GM15510 (cell line): ENCODE measurements at regions not wholly inside any gene's neighbourhood (a gene's known extent, or its start where the extent isn't known, plus 50 kb on each side); places are given as distances from the start of the nearest gene placed in this dataset.

Experiments used
- POLR2A ChIP-seq: IDR thresholded peaks from 3 replicates; pipeline ENCODE4 v1.6.1; 2011; ENCODE audit warnings: borderline replicate concordance; ENCODE audit not compliant: insufficient read length; ENCODE audit errors: extremely low read depth

DNA sequence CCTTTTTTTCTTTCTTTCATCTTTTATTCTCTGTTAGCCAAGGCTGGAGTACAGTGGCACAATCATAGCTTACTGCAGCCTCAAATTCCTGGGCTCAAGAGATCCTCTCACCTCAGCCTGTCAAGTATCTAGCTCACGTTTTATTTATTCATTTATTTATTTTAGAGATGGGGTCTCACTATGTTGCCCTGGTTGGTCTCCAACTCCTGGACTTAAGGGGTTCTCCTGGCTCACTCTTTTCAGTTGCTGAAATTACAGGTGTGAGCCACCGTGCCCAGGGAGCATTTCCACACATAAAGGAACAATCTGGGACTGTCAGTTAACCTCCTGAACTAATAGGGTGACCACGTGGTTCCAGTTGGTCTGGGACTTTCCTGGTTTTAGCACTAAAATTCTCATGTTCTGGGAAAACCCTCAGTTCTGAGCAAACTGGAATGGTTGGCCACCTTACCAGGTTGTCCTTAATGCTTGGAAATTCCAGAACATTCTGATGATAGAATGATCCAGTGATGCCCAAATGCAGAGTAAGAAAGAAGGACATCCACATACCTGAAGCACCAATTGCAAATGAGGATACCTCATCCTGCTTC lies 105.5 kb upstream of the ZNF217 start:
- TF ChIP-seq POLR2A: no peak

DNA sequence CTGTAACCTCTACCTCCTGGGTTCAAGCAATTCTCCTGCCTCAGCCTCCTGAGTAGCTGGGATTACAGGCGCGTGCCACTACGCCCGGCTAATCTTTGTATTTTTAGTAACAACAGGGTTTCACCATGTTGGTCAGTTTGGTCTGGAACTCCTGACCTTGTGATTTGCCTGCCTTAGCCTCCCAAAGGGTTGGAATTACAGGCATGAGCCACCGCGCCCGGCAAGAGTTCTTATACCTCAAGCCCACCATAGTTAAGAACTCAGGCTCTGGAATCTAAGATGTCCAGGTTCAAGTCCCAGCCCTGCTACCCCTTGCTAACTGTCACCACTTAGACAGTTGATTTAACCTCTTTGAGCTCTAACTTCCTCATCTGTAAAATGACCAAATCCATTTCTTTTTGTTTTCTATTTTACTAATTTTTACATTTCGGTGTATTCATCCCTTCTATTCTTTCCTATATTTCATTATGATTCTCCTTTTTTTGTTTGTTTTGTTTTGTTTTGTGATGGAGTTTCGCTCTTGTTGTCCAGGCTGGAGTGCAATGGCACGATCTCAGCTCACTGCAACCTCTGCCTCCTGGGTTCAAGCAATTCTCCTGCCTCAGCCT lies 104.8 kb upstream of the ZNF217 start:
- no peak for TF ChIP-seq POLR2A

DNA sequence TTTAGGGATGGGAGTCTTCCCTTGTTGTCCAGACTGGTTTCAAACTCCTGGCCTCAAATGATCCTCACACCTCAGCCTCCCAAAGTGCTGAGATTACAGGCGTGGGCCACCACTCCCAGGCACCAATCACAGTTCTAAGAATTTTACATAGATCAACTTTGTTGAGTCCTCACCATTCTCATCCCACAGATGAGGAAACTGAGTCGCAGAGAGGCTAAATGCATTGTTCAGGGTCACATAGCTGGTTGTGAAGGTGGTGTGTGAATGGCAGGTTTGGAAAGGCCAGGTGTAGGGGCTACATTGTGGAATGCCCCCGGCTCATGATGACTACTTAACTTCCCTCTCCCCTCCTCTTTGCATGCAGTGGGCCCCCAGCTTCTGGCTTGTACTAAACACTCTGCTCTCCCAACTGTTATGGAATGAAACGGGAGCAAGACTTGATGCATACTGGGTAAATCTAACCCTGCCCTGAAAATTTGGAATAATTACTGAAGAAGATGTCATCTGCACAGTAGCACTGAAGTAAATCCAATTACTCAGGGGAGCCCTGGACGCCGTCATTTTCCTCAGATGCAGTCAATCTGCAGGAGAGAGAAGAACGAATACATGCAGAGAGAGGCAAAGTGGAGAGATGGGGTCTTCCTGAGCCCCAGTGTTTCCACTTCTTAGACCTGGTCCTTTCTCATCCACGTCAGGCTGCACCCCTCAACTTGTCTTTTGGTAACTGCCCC lies 102.3 kb upstream of the ZNF217 start:
- no peak for TF ChIP-seq POLR2A

DNA sequence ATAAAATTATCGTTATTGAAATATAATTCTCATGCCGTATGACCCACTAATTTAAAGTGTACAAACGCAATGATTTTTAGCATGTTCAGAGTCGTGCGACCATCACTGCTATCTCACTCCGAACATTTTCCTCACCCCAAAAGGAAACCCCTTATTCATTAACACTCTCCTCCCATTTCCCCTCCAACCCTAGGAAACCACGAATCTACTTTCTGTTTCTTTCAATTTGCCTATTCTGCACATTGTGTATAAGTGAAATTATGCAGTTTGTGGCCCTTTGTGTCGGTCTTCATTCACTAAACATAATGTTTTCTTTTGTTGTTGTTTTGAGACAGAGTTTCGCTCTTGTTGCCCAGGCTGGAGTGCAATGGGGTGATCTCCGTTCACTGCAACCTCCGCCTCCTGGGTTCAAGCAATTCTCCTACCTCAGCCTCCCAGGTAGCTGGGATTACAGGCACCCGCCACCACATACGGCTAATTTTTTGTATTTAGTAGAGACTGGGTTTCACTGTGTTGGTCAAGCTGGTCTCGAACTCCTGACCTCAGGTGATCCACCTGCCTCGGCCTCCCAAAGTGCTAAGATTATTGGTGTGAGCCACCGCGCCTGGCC lies 99.7 kb upstream of the ZNF217 start:
- no peak for TF ChIP-seq POLR2A

DNA sequence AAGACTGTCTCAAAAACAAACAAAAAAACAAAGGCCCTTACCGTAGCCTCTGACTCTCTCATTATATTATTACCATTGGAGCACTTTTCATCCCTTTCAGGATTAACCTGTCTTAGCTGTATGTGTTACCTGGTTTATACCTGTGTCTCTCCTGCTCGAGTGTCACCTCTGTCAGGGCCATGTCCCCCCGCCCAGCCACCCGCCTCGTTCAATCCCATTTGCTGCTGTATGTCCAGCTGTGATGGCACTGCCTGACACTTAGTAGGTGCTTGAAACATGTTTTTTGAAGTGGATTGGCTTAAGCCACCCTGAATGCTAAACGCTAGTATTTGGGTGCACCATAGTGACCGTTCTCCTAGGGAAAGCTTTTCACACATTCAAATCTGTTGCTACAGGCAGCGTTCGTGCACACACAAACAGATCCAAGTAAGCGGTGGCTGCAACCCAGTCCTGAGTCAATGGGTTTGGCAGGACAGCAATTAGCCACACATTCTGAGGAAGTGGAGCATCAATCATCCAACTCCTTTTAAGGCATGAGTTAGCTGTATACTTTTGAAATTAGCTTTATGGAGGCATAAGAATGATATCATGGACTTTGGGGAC lies 98.9 kb upstream of the ZNF217 start:
- no peak for TF ChIP-seq POLR2A

DNA sequence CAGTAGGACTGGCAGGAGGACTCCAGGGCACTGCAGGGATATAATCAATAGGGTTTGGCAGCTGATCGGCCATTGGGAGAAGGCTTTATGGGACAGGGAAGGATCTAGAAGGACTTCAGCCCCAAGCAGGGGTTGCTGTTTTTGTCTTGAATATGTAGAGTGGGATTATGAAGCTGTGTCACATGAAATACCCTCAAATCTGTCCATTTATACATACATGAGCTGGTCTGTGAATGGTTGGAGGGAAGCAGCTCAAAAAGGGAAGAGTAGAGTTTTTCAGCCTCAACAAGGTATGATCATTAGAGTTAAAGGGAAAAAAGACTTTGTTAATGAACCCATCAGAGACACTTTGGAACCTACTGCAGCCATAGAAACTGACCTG lies 98.2 kb upstream of the ZNF217 start:
- no peak for TF ChIP-seq POLR2A

DNA sequence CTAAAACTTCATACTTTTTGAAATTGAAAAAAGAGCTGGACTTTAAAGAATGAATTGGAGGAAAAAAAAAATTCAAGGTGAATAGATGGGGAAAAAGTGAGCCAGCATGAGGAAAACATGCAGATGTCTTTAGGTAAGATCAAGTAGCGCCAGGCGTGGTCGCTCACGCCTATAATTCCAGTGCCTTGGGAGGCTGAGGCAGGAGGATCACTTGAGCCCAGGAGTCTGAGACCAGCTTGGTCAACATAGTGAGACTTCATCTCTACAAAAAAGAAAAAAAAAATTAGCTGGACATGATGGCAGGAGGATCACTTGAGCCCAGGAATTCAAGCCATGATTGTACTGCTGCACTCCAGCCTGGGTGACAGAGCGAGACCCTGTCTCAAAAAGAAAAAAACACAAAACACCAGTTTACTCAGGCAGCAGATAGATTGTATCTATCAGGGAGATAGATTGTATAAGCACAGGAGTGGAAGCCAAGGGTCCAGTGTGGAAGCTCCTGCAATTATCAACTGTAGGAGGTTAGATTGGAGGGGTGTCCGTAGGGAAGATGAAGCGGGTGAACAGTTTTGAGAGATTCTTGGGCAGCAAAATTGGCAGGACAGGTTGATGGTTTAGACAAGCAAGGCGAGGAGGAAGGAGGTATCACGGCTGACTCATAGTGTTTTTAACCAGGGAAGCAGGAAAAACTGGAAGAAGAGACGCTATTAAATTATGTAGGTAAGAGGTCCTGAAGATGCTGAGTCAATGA lies 97.6 kb upstream of the ZNF217 start:
- TF ChIP-seq POLR2A: no peak

DNA sequence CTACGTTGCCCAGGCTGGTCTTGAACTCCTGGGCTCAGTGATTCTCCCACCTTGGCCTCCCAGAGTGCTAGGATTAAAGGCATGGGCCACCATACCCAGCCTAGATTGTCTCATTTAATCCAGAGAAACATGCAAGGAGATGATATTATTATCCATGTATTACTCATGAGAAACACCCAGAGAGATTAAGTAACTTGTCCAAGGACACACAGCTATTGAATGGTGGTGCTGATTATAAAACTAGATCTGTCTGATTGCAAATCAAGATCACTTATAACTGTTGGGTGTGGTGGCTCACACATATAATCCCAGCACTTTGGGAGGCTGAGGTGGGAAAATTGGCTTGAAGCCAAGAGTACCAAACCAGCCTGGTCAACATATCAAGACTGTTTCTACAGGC lies 94.4 kb upstream of the ZNF217 start:
- TF ChIP-seq POLR2A: no peak

DNA sequence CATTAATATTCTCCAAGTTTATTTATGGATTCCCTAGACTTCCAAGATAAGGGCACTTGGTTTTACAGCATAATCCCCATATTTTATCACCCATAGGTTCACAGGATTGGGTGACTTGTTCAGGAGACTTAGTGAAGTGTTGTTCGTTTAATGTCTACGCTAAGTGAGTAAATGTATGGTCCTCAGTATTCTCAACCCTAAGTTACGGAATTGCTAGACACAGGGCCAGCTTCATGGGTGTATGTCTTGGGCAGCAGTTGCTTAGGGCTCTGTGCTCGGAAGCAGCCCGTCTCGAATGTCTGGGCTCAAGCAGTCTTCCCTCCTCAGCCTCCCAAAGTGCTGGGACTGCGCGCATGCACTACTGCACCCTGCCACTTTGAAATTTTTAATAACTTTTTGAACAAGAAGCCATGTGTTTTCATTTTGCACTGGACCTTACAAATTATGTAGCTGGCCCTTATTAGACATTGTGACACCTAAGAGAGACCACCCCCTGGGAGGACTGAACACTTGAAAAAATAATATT lies 91.5 kb upstream of the ZNF217 start:
- no peak for TF ChIP-seq POLR2A

DNA sequence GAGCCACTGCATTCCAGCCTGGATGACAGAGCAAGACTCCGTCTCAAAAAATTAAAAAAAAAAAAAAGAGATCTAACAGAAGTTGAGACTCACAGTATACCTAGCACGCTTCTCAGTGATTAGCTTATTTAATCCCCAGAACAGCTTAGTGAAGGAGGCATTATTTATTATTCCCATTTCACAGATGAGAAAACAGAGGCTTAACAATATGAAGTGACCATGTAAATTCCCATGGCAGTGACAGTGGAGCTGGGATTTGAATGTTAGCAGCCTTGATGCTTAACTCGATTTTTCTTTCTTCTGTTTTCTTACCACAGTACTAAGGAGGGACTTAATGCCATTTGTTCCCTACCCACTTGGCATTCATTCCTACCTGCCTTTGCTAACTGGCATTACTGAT lies 89.9 kb upstream of the ZNF217 start:
- no peak for TF ChIP-seq POLR2A

DNA sequence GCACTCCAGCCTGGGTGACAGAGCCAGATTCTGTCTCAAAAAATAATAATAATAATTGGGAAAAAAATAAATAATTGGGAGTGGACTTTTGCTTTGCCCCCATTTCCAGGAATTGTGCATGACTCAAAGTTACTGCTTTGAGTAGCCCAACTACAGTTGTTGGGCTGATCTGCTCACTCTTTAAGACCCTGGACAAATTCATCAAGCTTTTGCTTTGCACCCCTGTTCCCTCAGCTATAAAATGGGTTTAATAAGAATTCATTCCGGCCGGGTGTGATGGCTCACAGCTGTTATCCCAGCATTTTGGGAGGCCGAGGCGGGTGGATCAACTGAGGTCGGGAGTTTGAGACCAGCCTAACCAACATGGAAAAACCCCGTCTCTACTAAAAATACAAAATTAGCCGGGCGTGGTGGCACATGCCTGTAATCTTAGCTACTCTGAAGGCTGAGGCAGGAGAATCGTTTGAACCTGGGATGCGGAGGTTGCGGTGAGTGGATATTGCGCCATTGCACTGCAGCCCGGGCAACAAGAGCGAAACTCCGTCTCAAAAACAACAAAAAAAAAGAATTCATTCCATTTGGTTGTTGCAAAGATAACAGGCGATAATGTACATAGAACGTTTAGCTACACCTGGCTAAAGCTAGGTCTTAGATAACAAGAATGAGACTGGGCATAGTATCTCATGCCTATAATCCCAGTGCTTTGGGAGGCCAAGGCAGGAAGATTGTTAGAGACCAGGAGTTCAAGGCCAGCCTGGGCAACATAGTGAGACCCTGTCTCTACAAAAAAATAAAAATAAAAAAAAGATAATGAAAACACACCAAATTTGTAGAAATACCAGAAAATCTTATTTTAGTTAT lies 87.9 kb upstream of the ZNF217 start:
- no peak for TF ChIP-seq POLR2A

DNA sequence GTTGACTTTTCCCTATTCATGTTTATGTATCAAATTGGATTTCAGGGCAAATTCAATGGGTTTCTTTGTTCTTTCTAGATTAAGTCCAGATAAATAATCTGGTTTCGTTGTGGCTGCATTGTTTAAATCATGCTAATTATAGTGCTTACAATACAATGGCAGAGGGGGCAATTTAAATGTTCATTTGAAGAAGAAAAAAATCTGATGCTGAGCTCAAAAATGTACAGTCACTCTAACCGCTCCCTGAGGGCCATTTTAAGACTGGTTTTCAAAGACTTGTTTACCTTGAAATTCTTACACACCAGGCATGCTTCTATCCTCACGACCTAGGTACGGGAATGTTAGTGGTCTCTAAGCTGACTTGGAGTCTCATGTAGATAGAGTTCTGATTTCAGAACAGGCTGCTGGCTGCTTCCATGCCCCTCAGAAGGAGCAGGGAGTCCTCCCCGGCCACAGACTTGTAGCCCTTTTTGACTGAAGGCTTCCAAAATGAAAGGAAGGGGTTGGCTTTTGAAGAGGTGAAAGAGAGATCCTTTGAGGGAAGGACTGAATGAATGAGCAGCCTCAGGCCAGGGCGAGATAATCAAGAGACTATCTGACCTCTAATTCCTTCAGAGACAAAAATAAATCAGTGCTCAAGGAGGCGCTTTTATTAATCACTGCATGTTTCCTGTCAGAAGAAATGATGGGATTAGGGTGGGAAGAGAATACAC lies 86.1 kb upstream of the ZNF217 start:
- no peak for TF ChIP-seq POLR2A
